Body of pancreas (tissue), 4 donors: ENCODE measurements at regions not wholly inside any gene's neighbourhood (a gene's known extent, or its start where the extent isn't known, plus 50 kb on each side); places are given as distances from the start of the nearest gene placed in this dataset.

Experiments
- POLR2A ChIP-seq, 3 donors: fragments of 450-650 bp; IDR thresholded peaks; one replicate each; pipeline ENCODE4 v1.6.1; 2016; ENCODE audit warnings: antibody characterized with exemption in 3 of 3, mild to moderate bottlenecking in 2 of 3
- TF ChIP-seq, protein P1 (sequence below), 7 experiments: fragments of 450-650 bp in 4 of 7; fragments of 200-600 bp in 3 of 7; sonication (generic) in 3 of 7; IDR thresholded peaks; one replicate each; pipeline ENCODE4 v1.5.1; 2016 to 2019; ENCODE audit warnings: antibody characterized with exemption in 7 of 7

DNA sequence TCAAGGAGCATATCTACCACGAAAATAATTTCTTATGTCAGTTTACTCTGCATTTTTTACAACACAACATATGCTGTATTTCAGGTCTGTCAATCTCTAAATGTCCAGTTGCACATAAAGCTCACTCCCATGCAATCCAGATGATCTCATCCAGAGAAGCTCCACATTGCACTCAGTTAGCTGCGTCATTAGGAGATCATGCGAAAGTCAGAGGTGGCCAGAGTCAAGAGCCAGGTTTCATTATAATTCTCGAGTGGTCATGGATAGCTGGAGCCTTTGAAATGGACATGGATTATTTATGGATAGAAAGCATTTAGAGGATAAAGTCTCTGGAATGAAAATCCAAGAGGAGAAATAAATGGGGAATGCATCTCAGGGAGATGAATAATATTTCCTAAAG is 232.3 kb downstream of the GAS1 start:
- TF ChIP-seq, protein P1, sequence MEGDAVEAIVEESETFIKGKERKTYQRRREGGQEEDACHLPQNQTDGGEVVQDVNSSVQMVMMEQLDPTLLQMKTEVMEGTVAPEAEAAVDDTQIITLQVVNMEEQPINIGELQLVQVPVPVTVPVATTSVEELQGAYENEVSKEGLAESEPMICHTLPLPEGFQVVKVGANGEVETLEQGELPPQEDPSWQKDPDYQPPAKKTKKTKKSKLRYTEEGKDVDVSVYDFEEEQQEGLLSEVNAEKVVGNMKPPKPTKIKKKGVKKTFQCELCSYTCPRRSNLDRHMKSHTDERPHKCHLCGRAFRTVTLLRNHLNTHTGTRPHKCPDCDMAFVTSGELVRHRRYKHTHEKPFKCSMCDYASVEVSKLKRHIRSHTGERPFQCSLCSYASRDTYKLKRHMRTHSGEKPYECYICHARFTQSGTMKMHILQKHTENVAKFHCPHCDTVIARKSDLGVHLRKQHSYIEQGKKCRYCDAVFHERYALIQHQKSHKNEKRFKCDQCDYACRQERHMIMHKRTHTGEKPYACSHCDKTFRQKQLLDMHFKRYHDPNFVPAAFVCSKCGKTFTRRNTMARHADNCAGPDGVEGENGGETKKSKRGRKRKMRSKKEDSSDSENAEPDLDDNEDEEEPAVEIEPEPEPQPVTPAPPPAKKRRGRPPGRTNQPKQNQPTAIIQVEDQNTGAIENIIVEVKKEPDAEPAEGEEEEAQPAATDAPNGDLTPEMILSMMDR (IDR thresholded peaks at IDR 0.05), result no peak
- no peak for TF ChIP-seq POLR2A (IDR thresholded peaks at IDR 0.05)
